Activated CD8-positive, alpha-beta T cell treated with anti-CD3 and anti-CD28 coated beads for 36 hours (primary cell): ENCODE measurements at regions not wholly inside any gene's neighbourhood (a gene's known extent, or its start where the extent isn't known, plus 50 kb on each side); places are given as distances from the start of the nearest gene placed in this dataset.
"Not testable (repeated sequence)": the region's sequence is repeated elsewhere in the genome, so short reads cannot be mapped to it uniquely, and the experiment has no call there.

Experiments
- ATAC-seq: fragments of 200-7000 bp; cut with Tn5 transposase; one replicate; pipeline ENCODE4 v1.10.0; 2021; ENCODE audit warnings: mild to moderate bottlenecking, moderate library complexity
- CTCF ChIA-PET: fragments of 350-600 bp; sonication (Branson Sonifier 250); formaldehyde crosslinking; loops from one replicate; lab custom pipeline; 2021; ENCODE audit warnings: antibody characterized with exemption; lab: Charles Lee
- POLR2A ChIA-PET: fragments of 350-600 bp; sonication (Branson Sonifier 250); formaldehyde crosslinking; loops from one replicate; lab custom pipeline; 2021; ENCODE audit warnings: antibody characterized with exemption; lab: Charles Lee
- DNase-seq: peaks from one replicate; pipeline ENCODE4 v3.0.0-alpha.2; 2020
- H3K27ac Mint-ChIP-seq: one replicate; pipeline ENCODE4 v1.8.0; 2021; ENCODE audit warnings: mild to moderate bottlenecking, mixed read lengths
- H3K27me3 Mint-ChIP-seq: one replicate; pipeline ENCODE4 v1.8.0; 2021; ENCODE audit warnings: mixed read lengths
- H3K36me3 Mint-ChIP-seq: one replicate; pipeline ENCODE4 v1.8.0; 2021; ENCODE audit warnings: low read depth, mixed read lengths
- H3K4me1 Mint-ChIP-seq: one replicate; pipeline ENCODE4 v1.8.0; 2021; ENCODE audit warnings: low read depth, mixed read lengths
- H3K4me3 Mint-ChIP-seq: one replicate; pipeline ENCODE4 v1.8.0; 2021; ENCODE audit warnings: mild to moderate bottlenecking, moderate library complexity, mixed read lengths
- H3K9me3 Mint-ChIP-seq: one replicate; pipeline ENCODE4 v1.8.0; 2021; ENCODE audit warnings: mixed read lengths
- CTCF ChIP-seq: fragments of 200-600 bp; IDR thresholded peaks from one replicate; pipeline ENCODE4 v1.8.0; 2022; ENCODE audit warnings: antibody characterized with exemption, mild to moderate bottlenecking
- intact Hi-C: fragments of 100-400 bp; cut with micrococcal nuclease; formaldehyde crosslinking; loops from one replicate; pipeline ENCODE4 v1.10.0; 2022

- no peaks in the 10 kb centered on the region for H3K4me1 Mint-ChIP-seq
- intact Hi-C loops = no loop called here
- H3K9me3 Mint-ChIP-seq = peaks cover 17% of the 10 kb centered on the region
- no peak overlapping the region for H3K4me3 Mint-ChIP-seq
- ATAC-seq (no peak), DNase-seq (no peak)
- TF ChIP-seq CTCF = no peak
- no peak overlapping the region for H3K27ac Mint-ChIP-seq
- POLR2A ChIA-PET = no interaction called here
- H3K36me3 Mint-ChIP-seq = peaks cover 3% of the 10 kb centered on the region
- CTCF ChIA-PET = interaction anchor here (1.4 kb wide), 1 partner anchor 11 kb away, joined by 3 read pairs; no protein-coding TSS in a partner anchor
- peaks cover 34% of the 10 kb centered on the region for H3K27me3 Mint-ChIP-seq
Measured at GRCh38 chr6:79133173-79133572, 55.1 kb upstream of the PHIP start.

GRCh38 chr6:79131220-79131619 is 53.2 kb upstream of the PHIP start:
- POLR2A ChIA-PET, H3K27ac Mint-ChIP-seq, DNase-seq, CTCF ChIA-PET, H3K9me3 Mint-ChIP-seq, H3K4me3 Mint-ChIP-seq, intact Hi-C loops, H3K36me3 Mint-ChIP-seq, H3K4me1 Mint-ChIP-seq, ATAC-seq: not testable (repeated sequence)
- peaks cover 28% of the 10 kb centered on the region for H3K27me3 Mint-ChIP-seq
